Right hindlimb (tissue), 1 donor: ENCODE measurements at regions not wholly inside any gene's neighbourhood (a gene's known extent, or its start where the extent isn't known, plus 50 kb on each side); places are given as distances from the start of the nearest gene placed in this dataset.
A peak's percentile ranks its signal among the peaks of the same experiment; 100 is the strongest.
"Not testable (repeated sequence)": the region's sequence is repeated elsewhere in the genome, so short reads cannot be mapped to it uniquely, and the experiment has no call there.

Experiments used
- DNase-seq: peaks from one replicate; pipeline ENCODE4 v3.0.0-alpha.2; 2018

DNA sequence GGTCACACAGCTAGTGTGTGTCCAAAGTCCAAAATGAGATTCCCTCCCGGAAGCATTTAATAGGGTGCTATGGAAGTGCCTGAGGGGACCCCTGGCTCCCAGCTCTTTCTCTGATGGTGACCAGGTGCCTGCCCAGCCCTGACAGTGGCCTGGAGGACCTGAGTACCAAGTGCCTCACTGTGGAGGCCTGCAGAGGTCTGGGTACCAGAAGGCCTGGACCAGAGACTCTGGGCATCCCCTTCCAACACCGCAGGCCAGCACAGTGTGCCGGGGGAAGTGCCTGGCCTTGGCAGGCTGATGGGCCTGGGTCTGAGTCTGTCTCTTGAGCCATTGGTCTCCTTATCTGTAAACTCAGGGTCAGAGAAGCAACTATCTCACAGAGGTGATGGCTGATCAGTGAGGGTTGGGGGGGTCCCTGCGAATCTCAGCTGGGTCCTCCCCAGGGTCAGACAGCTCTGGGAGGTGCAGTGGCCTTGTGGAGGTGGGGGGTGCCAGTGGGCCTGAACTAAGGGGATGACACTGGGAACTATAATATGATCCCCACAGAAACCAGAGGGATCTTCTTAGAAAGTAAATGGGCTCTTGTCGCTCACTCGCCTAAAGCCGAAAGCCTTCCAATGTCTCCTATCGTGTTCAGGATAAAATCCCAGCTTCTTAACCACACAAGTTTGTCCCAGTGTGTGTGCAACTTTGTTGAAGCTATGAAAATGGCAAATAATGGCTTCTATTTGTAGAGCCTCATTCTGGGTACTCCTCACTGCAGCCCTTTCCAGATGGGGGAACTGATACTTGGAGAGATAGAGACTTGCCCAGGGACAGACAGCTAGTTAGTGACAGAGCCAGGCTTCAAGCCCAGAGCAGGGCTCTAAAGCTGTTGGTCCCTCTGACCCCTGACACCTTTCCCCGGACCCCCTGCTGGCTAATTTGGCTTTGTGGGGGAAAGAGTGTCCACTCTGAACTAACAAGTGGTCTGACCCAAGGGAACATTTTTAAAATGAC, 225.1 kb downstream of the TFCP2L1 start:
- no peak for DNase-seq

DNA sequence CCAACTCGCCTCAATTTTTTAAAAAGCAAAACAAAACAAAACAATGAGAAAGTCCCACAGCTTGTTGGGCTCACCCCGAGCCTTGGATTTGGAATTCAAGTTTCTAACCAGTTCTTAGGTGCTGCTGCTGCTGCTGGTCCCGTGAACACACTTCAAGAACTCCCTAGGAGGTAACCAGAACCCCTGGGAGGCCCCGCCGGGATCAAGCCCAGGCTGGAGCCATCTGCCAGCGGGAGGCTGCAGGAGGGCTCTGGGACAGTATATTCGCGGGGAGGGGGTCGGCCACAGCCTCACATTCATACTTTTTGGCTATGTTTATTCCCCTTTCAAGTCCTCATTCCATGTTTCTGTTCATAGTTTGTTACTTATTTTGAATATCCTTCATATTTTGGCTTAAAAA, 223.4 kb downstream of the TFCP2L1 start:
- no peak for DNase-seq

DNA sequence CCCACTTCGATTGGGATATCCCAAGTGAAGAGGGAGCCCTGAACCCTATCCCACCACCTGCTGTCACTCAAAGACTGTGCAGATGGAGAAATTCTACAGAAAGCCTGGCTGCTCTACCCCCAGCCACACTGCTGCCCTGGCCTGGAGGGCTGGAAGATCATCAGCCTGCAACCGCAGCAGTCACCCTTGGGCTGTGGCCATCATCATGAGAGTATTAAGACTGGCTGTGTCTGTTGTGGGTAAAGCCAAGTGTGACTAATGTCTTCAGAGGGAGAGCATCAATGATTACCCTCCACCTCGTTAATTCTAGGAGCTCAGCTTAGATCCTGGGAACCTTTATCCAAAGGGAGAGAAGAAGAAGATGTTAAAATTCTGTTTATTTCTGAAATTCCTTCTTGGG, 221.5 kb downstream of the TFCP2L1 start:
- no peak for DNase-seq

DNA sequence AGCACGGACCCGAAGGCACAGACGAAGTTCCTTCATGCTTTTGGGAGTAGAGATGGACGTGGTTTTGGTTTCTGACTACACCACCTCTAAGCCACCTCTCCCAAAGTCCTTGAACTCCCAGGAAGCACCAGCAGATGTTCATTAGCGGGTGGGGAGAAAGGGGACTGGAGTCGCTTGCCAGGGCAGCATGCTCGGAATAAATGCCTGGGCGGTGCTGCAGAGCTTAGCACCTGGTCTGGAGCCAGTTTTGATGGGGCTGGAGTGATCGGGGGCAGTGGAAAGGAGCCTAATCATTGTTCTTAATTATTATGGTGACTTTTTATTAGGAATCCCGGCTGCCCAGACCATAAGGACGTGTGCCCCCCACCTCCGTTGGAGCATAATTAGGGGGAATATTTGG, 220.8 kb downstream of the TFCP2L1 start:
- DNase-seq = no peak

DNA sequence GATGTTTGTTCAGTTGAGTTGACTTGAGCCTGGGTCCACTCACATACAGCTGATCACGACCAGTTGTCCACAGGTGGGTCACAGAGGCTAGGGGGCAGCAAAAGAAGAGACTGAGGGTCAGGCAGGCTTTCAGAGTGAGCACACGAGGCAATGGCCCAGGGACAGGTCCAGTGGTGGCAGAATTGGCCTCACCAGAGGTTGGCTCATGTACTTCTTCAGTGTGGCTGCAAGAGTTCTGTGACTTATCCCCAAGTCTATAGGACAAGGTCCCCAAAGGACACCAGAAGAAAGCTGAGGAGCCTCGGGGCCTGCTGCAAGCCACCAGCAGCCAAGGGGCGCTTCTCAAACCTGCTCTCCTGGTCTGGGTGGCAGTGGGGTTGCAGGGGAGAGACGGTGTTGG, 219.8 kb downstream of the TFCP2L1 start:
- no peak for DNase-seq

DNA sequence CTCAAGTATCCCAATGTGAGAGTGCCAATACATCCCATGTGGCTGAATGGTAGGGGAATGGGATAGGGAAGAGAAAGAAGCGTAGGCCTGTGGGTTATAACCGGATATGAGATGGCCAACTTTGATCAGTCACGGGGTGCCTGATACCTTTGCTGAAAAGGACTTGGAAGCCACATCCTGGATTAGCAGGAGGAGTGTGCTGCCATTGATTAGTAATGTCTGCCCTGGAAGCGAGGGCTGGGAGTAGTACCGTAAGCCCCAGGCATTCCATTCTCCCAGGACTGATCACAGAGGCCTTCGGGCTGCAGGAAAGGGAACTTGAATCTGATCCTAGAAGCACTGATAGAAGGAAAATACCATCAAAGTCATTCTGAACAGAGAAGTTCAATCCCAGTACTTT, 218.5 kb downstream of the TFCP2L1 start:
- DNase-seq = no peak

DNA sequence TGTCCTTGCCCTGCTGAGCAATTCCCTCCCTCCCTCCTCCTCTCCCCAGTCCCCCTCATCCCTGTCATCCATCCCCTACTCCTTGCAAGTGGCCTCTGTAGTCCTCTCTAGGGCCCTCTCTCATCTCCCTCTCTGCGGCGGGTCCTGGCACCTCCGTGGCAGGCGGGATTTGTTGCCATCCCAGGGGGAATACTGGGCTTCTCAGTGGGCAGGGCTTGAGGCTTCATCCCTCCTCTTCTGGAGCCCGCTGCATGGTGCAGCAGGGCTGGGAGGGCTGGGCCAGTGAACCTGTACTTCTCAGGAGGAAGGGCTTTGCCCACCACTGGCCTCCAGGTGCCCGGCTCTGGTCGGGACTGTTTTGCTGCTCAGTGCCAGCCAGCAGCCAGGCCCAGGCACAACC, 216.2 kb downstream of the TFCP2L1 start:
- DNase-seq = no peak

DNA sequence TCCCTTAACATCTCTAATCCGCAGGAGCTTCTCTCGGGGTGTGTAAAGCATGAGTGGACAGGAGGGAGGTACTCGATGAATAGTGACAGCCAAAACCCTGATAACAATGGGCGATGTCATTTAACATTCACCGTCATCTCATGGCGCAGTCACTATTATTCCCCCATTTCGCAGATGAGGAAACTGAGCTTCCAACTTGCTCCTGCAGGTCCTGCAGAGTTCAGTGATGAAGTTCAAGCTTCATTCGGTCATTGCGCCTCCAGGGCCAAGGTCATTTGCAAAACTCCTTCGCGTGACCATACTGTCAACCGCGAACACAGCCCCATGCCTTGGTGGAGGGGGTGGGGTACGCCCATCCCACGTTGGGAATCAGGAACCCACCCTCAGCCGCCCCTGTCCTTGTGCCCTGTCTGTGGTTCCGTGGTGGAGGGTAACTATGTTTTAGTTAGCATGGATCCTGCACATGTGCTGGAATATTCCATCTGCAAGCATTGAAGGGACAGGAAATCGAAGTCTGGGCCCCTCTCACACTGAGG, 215.5 kb downstream of the TFCP2L1 start:
- DNase-seq = no peak

DNA sequence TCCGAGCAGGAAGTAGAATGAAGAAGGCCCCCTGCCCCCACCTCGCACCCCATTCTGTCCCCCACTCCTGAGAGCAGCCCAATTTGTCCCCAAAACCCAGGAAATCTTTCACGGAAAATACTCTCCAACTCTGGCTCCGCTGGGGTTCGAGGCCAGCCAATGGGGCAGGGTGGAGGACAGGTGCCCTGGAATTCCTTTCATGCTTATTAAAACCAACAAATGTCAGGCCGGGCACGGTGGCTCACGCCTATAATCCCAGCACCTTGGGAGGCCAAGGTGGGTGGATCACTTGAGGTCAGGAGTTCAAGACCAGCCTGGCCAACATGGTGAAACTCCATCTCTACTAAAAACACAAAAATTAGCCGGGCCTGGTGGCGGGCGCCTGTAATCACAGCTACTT, 214.9 kb downstream of the TFCP2L1 start:
- DNase-seq = not testable (repeated sequence)

DNA sequence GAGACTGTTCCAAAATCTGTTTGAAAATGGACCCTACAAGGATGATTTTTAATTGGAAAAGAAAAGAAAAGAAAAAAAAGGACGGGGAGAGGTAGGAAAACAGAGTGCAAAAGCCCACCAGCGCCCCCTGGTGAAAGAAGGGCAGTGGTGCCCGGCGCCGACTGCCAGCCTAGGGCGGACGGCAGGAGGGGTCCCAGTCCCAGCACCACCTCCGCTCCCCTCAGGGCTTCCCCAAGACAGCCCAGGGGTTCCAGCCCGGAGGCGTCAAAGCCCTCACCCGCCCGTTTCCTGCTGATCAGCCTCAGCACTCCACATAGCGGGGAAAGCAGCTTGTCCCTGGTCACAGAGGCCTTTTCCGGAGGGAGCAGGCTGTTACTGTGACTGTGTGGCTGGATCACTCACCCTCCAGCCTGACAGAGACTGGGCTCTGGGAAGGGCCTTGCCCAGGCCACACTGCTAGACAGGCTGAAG, 213.9 kb downstream of the TFCP2L1 start:
- peak; percentile 89 for DNase-seq

DNA sequence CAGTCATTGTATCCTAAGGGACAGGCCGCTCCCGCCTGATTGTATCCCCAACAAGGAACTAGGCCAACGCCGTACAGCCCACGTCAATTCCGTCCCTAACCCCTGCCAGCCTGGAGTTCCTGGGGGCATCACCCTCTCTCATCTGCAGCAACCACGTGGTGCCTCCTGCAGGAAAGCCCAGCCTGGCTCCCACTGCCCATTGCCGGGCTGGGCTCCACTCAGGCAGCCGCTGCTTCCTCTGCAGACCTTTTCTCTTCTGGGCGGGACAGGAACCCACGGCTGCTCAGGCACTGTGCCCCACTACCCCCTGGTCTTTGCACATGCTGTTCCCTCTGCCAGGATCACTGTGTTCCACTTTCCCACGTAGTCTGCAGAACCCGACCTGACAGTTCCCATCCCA, 212.2 kb downstream of the TFCP2L1 start:
- DNase-seq = no peak

DNA sequence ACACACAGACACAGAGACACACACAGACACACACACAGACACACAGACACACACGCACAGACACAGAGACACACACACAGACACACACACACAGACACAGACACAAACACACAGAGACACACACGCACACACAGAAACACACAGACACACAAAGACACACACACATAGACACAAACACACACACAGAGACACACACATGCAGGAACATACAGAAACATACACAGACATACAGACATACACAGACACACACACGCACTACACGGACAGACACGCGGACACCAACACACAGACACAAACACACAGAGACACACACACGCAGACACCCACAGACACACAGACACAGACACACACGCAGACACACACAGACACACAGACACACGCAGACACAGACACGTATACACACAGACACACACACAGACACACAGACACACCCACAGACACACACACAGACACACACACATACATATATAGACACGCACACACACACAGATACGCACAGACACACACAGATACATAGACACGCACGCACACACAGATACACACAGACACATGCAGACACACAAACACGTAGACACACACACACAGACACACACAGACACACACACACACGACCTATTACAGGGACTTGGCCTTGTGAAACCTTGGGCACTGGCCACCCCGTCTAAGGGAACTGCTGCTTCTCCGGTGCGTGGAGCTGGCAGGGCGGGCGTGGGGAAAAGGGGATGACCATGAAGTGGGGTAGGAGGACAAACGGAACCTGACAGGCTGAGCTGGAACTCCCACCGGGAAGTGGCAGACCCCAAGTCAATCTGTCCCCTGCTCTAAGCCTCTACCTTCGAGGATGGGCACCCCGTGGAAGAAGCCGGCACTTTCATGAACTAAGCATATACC, 211.4 kb downstream of the TFCP2L1 start:
- no peak for DNase-seq

DNA sequence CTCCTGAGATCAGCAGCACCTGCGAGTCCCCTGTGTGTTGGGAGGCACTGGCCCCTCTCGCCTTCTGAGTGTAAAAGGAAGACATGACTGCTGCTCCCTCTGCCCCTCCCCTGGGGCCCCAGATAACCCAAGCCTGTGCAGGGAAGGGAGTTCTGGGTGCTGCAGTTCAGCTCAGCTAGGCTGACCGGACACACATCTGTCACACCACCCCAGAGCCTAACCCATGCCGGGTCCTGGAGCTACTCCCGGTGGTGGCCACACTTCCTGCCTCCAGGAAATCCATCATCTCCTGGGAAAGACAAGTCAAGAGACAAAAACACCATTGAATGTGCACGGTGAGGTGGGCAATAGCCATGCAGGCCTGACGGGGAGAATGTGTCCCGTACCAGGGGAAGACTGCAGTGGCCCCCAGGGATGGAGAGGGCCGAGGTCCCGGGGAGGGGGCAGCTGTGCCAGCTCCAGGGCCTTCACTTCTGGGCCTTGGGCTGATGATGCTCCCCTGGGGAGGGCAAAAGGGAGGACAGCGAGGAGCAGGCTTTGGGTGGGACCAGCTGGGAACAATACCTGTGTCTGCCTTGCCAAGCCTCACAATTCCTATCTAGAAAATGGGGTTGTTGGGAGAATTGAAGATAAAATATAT, 210.6 kb downstream of the TFCP2L1 start:
- no peak for DNase-seq

DNA sequence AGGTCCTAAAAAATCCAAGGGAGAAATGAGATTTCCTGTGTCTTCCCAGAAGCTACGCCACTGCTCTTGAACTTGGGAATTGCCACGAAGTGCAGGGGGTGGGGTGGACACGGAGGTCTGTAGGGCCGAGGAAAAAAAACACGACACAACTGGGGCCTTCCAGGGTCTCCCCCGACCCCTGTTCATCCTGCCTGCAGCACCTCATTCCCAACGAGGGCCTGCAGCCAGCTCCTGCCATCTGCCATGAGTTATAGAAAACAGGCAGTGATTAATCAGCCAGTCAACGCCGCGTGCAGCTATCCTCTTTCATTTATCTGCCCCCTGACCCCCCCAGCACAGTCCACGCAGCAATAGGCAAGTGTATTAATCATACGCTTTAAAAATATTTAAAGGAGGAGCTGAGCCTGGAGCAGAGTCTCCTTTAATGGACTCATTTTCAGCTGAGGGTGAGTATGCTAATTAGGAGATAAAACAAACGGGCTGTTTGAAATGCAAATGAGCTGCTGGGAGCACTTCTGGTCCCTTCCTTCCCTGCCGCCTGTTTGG, 209.9 kb downstream of the TFCP2L1 start:
- DNase-seq = peak; percentile 56

DNA sequence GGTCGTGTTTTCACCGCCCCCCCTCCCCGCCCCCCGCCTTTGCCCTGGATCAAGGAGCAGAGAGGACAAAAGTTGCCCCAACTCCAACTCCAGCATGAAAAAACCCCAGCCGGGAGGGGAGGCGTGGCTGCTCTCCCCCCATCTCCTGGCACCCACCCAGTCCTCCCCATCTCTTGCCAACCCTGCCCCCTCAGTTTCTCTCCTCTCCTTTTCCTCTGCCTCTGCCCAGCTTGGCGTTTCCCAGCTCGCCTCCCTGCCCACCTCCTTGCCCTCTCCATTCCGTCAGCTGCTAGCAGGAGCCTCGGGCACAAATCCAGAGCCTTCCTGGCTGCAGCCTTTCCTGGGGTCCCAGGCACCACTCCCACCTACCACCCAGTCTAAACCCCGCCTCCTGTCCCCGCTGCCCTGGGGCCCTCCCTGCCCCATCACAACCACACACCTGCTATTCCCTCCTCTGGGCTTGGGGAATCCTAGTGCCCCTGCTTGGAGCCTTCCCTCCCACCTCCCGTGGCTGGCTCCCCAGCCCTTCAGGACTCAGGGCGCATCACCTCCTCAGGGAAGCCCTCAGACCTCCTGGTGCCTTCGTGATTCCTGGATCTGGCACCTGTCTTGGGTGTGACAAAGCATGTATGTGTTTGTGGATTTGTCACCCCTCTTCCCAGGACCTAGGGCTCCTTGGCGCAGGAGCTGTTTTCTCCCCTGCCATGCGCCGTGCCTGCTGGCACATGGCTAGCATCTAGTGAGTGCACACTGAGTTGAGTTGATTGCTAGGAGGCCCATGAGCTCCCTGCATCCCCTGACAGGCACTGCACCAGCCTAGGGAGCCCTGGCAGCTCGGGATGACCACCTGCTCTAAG, 209.1 kb downstream of the TFCP2L1 start:
- DNase-seq = no peak

DNA sequence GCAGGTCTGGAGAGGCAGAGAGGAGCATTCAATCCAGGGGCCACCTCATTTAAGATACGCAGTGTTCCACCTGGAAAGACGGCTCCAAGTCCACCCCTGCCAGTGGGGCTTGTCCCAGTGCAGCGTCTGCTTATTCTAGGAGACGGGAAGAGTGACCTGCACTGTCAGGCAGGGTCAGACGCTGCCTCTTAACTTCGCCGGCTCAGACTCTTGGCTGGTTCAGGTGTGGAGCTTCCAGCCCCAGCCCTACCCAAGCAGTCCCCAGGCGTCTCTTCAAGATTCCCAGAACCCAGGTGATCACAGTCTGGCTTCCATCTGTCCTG, 208.5 kb downstream of the TFCP2L1 start:
- no peak for DNase-seq

DNA sequence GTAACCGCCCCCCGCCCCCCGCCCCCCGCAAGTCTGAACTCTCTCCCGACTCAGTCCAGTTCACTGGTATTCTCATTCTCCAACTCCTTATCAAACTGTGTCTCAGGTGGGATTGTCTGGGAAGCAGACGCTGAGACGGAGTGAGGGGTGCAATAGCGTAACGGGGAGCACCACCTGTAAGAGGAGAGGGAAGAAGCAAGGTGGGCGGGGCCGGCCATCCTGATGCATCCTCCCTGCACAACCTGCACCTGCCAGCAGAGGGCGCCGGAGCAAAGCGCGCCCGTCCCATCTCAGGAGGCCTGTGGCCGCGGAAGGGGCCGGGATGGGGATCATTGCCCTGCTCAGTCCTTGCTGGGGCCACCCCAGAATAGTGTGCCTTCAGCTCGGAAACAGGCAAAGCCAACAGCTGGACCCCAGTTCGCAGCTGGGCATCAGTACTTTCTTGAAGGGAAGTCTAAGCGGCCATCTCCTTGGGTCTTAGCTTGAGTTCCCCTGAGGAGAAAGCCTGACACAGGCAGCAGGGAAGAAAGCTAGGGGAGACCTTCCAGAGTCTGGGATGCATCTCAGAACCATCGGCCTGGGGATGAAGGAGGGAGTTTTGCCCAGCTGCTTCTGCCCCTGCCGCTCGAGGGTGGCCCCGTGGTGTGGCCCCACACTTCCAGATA, 208.0 kb downstream of the TFCP2L1 start:
- DNase-seq = no peak

DNA sequence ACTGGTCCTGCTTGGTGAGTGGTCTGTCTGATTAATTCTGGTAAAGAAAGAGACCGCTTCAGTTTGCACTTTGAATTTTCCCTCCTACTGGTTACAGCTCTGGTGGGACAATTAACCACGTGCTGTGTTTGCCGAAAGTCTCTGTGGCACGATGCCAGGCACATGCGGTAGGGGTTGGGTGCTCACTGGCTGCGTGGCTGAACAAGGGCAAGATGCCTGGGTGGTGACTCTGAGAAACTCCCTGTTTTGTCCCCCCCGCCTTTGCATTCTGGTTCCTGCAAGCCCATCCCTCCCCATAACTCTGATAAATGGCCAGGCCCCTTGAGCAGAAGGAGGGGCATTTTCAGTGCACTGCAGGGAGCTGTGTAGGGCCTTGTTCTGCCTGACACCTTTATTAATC, 206.1 kb downstream of the TFCP2L1 start:
- DNase-seq = no peak

DNA sequence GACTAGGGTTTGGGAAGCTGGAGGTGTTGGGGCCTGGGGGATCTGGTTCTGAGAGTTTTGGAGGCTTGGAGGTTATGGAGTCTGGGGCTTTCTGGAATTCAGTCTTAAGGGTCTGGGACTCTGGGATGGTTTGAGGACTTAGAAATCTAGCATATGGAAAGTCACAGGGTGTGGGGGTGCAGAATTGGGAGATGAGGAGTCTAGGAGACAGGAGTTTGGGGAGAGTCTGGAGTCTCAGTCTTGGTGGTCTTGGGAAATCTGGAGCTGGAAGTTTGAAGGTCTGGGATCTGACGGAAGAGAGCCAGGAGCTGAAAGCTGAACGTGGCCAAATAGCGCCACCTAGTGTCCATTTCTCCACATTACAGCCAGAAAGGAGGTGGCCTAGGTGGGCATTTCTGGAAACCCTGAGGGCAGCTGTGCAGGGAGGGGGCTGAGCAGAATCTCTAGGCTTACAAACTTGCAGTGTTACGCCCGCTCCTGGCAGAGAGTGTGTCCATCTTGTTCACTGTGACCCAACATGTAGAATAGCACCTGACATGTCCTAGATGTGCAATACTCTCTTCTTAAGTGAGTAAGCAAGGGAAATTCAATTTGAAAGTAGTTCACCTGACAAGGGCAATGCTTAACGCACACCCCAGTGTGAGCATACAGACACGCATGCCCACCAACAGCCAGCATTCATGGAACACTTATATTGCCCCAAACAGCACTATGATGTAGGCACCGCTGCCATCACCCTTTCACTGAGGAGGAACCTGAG, 204.8 kb downstream of the TFCP2L1 start:
- DNase-seq = peak; percentile 75

DNA sequence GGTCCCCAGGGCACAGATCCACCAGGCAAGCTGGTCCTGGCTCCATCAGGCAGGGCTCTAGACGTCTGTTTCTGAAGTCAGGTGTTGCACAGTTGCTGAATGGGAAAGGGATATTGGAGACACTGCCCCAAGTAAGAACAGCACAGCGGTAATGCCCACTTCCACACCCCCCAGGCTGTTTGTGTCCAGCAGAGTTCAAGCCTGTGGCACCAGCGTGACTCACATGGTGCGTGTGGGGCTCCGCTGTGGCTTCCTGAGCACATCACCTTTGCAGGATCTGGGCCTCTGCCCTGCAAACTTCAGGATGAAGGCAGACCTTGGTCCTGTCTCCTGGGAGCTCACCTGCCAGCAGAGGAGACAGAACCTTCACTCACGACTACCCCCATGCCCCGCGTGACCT, 203.3 kb downstream of the TFCP2L1 start:
- no peak for DNase-seq
